ENCODE measurements at regions not wholly inside any gene's neighbourhood (a gene's known extent, or its start where the extent isn't known, plus 50 kb on each side); places are given as distances from the start of the nearest gene placed in this dataset.

DNA sequence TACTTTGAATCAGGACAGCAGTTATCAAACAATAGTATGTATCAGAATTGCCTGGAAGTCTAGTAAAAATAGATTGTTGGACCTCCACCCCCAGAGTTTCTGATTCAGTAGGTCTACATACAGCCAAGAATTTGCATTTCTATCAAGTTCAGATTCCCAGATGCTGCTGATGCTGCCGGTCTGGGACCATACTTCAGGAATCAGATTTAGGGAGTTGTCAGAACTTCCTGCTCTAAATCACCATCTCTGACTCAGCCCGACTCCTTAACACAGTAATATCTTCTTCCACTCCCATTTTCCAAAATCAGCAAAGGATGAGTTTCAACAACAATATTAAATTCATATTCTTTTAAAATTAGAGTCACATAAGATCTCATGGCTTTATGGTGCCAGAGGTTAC is 227.2 kb upstream of the TMEM161B start:
- TF ChIP-seq CTCF (IDR thresholded peaks at IDR 0.05; ENCODE audit: insufficient read depth, low read length) (no peak), REST (IDR thresholded peaks at IDR 0.05; ENCODE audit: insufficient replicate concordance, low read depth) (no peak)

All from HL-60 (cell line).